GM21526 (cell line): ENCODE measurements at regions not wholly inside any gene's neighbourhood (a gene's known extent, or its start where the extent isn't known, plus 50 kb on each side); places are given as distances from the start of the nearest gene placed in this dataset.
"Not testable (repeated sequence)": the region's sequence is repeated elsewhere in the genome, so short reads cannot be mapped to it uniquely, and the experiment has no call there.

Source experiments
- ATAC-seq: cut with Tn5 transposase; IDR thresholded peaks from one replicate; pipeline ENCODE4 v1.9.1; 2021; ENCODE audit warnings: moderate library complexity; ENCODE audit not compliant: unreplicated experiment, low FRiP score

GRCh38 chr2:118431586-118431985 lies 343.3 kb downstream of the INSIG2 start:
- no peak for ATAC-seq

GRCh38 chr2:118431165-118431517 lies 342.9 kb downstream of the INSIG2 start:
- ATAC-seq = no peak

- no peak for ATAC-seq
These were observed 342.4 kb downstream of the INSIG2 start for GRCh38 chr2:118430510-118431164.

GRCh38 chr2:118425191-118425590 lies 336.9 kb downstream of the INSIG2 start:
- ATAC-seq = no peak

GRCh38 chr2:118423776-118424175 lies 335.5 kb downstream of the INSIG2 start:
- no peak for ATAC-seq

GRCh38 chr2:118421648-118422047 lies 333.4 kb downstream of the INSIG2 start:
- no peak for ATAC-seq

GRCh38 chr2:118417406-118418120 lies 329.3 kb downstream of the INSIG2 start:
- ATAC-seq = no peak

GRCh38 chr2:118415186-118415585 lies 326.9 kb downstream of the INSIG2 start:
- ATAC-seq = not testable (repeated sequence)

GRCh38 chr2:118403658-118404451 lies 315.6 kb downstream of the INSIG2 start:
- ATAC-seq = no peak

GRCh38 chr2:118388771-118389170 lies 300.5 kb downstream of the INSIG2 start:
- no peak for ATAC-seq

GRCh38 chr2:118387509-118387908 lies 299.2 kb downstream of the INSIG2 start:
- no peak for ATAC-seq

GRCh38 chr2:118386641-118387302 lies 298.5 kb downstream of the INSIG2 start:
- no peak for ATAC-seq

GRCh38 chr2:118380915-118381653 lies 292.8 kb downstream of the INSIG2 start:
- ATAC-seq = no peak

- ATAC-seq = no peak
These were observed 287.7 kb downstream of the INSIG2 start for GRCh38 chr2:118375907-118376485.

- ATAC-seq = no peak
These were observed 286.9 kb downstream of the INSIG2 start for GRCh38 chr2:118374974-118375755.

- no peak for ATAC-seq
These were observed 284.9 kb downstream of the INSIG2 start for GRCh38 chr2:118372886-118373830.

- no peak for ATAC-seq
These were observed 283.2 kb downstream of the INSIG2 start for GRCh38 chr2:118371515-118371914.

- ATAC-seq = not testable (repeated sequence)
These were observed 281.2 kb downstream of the INSIG2 start for GRCh38 chr2:118369521-118369920.
